ENCODE measurements at regions not wholly inside any gene's neighbourhood (a gene's known extent, or its start where the extent isn't known, plus 50 kb on each side); places are given as distances from the start of the nearest gene placed in this dataset.
"Not testable (repeated sequence)": the region's sequence is repeated elsewhere in the genome, so short reads cannot be mapped to it uniquely, and the experiment has no call there.

DNA sequence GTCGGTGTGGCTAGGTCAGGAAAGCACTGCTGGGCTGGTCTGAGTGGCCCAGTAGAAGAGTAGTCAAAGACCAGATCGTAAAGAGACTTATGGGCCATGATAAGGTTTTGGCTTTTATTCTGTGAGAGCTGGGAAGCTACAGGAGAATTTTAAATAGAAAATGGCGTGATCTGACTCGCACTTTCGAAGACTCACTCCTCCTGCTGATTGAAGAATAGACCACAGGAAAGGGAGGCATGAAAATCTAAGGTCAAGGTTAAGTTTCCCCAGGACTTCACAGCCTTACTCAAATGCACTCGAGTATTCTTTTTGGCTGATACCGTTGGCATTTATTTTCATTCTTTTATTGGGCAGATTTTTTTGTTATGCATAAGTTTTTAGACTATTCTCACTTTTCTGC lies 231.4 kb upstream of the ANKRD50 start:
- DNase-seq (ENCODE audit: low read depth in 2 of 2): no peak

DNA sequence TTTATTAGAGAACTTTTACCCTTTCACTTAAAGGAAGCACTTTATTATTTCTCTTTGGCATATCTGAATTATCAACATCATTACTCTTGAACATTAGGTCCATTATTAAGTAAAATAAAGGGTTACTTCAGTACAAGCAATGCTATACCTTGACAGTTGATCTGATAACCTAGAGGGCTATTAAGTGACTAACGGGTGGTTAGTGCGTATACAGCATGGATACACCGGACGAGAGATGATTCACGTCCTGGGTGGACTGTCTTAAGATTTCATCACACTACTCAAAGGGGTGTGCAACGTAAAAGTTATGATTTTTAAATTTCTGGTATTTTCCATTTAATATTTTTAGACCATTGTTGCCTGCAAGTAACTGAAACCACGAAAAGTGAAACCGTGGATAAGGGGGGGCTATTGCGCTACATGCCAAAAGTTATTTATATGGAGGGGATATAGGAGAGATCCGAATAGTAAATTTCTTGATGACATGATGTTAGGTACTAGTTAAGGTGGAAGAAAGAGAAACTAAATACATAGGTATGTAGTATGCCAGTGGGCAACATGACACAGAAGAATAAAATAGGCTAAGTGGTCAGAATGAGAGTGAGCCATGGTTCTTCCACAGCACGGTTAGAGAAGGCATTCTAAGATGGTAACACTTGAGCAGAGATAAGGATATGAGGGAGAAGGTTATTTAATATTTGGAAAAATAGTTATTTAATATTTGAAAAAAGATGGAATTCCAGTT lies 230.8 kb upstream of the ANKRD50 start:
- DNase-seq (ENCODE audit: low read depth in 2 of 2): peak in 1 of 2 donors; percentile 81

DNA sequence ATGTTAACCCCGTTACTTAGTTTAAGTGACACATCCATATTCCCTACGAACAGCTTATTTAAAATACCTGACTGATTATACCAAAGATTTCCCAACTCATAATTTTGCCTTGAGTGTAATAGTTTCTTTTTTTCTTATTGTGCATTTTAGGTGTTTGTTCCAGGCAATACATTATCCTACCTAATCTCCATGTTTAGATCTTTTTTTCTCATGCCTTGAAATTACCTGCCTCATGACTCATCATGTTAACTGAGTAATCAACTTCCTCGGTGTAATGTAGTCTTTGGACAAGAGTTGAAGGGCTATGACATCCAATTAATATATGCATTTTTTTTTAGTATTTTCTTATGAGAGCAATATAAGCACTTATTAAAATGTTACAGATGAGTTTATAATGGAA lies 228.7 kb upstream of the ANKRD50 start:
- peak; percentile 36 to 80 for DNase-seq (ENCODE audit: low read depth in 2 of 2)

DNA sequence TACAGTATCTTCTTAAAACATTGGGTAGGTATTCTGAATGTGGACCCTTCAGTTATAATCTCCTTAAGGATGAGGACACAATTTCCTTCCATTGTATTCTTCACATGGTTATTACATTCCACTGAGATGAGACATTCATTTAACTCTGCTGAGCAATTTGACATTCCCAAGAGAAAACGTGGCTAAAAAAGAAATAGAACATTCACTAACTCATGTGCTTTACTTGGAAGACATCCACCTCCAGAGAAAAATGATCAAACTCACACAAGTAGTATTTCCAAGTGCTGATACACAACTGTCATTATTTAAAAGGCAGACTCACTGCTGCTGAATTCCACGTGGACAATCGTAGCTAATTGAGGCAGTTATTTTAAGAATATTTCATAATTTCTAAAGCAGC lies 227.9 kb upstream of the ANKRD50 start:
- DNase-seq (ENCODE audit: low read depth in 2 of 2): peak; percentile 33 to 98

DNA sequence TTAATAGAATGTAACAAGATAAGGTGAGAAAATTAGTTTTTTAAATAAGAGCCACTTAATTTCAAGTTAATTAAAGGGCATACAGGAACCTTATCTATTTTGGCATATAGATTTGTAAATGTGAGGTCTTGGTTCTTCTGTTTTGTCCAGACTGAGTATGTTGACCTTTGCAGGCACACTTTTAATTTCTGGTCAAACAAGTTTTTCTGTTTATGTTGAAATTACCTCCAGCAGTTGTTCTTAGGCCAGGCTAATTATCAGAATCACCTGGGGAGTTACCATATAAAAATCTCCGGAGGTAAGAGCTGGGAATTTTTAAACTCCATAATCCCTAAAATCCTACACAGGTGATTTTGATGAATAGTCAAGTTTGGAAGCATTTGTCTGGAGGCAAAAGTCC lies 227.4 kb upstream of the ANKRD50 start:
- no peak for DNase-seq (ENCODE audit: low read depth in 2 of 2)

DNA sequence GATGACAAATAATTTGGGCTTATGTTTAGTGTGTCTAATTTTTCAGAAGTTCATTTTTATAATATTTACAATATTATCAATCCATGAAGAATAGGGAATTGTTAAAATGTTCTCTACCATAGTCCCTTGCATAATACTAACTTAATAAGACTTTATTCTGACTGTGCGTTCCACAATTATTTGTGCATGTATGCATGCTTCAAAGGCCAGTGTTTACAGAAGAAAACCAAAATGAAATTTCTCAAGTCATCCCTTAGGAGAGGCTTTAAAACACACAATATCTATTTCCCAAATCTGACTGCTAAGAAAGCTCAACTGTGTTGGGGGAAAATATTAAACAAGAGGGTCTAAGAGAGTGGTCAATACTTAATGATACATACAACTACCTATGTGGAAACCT lies 226.3 kb upstream of the ANKRD50 start:
- no peak for DNase-seq (ENCODE audit: low read depth in 2 of 2)

DNA sequence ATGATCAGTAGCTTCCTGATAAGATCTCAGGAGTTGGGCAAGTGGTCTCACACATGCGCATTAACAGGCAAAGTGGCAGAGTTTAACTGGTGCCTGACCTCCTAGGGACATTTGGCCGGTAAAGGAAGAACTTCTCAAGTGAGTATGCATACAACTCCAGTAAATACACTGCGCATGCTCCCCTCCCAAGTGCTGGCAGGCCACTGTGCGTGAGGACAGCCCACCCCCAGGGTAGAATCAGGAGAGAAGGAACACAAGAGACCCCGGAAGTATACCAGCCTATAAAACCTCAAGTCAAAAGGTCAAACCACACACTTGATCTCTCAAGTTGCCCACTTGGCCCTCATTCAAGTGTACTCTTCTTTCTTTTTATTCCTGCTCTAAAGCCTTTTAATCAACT lies 225.5 kb upstream of the ANKRD50 start:
- DNase-seq (ENCODE audit: low read depth in 2 of 2): no peak

DNA sequence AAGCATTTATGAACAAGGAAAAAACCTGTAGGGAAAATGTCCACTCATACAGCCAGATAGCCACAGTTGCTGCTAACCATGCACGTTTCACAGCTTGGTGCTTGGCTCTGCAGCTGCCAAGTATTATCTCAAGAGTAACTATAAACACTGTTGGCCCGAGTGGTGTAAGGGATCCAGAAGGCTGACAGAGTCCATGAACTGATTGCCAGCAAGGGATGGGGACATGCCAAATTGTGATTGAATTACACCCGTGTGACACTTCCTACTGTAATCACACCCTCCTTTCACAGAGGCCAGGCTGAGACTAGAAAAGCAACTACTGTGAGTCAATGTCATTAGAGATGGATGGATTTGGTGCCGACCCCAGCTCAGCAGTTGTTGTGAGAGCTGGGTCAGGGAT lies 223.9 kb upstream of the ANKRD50 start:
- peak; percentile 5 to 30 for DNase-seq (ENCODE audit: low read depth in 2 of 2)

DNA sequence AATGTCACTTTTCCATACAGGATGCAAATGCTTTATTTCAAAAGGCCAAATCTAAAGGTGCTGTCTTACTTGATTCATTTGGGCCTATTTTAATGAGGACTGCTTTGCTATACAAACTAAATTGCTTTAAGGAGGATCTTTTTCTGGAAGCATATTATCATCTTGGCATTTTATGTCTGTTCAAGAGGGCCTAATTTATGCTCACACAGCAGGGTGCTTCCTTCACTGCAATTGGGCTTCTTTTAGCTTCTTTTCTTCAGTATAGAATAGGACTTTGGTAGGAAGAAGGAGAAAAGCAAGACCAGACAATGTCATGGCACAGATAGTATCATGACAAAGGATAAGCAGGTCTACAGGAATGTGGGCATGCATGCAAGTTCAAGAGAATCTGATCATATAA lies 222.4 kb upstream of the ANKRD50 start:
- no peak for DNase-seq (ENCODE audit: low read depth in 2 of 2)

DNA sequence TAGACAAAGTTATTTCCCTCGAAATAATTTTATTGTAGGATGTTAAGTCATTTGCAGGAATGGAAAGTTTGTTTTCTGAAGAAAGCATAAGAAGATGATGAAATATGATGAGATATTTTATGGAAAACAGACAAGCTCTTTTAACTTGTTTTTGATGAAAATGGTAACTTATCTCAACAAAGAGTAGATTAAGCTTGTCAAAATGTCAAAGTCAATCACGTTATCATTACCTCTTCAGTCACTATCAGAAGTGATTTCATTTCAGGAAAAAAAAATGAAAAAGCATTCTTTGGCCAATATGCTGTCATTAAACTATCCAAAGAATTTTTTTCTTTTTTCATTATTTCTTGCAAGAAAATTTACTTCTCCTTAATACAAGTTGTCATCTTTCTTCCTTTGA lies 221.0 kb upstream of the ANKRD50 start:
- no peak for DNase-seq (ENCODE audit: low read depth in 2 of 2)

DNA sequence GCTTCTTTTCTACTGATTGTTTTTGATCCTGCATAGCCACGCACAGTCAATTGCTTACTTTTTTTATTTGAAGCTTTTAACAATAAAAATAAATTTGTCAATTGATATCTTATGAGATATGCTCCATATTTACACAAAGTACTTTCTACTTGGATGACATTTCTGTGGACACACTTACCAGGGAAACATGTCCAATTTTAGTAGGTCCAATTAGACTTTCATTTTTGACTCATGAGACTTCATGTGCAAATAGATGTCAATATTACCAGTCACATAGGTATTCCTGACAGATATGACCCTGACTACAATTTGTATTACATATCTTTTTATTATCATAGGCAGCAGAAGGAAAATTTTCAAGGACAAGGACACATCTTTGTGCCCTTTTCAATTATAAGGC lies 219.9 kb upstream of the ANKRD50 start:
- DNase-seq (ENCODE audit: low read depth in 2 of 2): no peak

DNA sequence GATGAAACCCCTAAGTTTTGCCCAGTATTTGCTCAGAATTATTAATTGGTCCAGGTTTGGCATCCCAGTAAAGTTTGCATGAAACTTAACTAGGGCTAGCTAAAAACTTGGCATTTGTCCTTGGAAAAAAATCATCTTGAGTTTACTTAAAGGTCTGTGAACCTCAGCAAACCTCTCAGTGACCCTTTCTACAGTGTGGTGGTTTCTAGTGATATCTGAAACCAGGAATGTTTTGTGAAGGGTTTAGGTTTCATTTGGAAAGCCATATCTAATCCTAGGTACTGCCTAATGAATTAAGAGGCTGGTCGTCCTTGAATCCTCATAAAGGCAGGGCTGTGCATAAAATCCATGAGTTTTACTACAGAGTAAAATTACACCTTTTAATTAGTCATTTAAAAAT lies 218.5 kb upstream of the ANKRD50 start:
- DNase-seq (ENCODE audit: low read depth in 2 of 2): no peak

DNA sequence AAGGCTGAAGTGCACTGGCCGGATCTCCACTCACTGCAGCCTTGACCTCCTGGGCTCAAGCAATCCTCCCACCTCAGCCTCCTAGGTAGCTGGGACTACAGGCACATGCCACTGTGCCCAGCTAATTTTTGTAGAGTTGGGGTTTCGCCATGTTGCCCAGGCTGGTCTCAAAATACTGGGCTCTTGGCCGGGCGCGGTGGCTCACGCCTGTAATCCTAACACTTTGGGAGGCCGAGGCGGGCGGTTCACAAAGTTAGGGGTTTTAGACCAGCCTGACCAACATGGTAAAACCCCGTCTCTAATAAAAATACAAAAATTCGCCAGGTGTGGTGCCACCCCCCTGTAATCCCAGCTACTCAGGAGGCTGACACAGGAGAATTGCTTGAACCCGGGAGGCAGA lies 210.2 kb upstream of the ANKRD50 start:
- DNase-seq (ENCODE audit: low read depth in 2 of 2): not testable (repeated sequence)

DNA sequence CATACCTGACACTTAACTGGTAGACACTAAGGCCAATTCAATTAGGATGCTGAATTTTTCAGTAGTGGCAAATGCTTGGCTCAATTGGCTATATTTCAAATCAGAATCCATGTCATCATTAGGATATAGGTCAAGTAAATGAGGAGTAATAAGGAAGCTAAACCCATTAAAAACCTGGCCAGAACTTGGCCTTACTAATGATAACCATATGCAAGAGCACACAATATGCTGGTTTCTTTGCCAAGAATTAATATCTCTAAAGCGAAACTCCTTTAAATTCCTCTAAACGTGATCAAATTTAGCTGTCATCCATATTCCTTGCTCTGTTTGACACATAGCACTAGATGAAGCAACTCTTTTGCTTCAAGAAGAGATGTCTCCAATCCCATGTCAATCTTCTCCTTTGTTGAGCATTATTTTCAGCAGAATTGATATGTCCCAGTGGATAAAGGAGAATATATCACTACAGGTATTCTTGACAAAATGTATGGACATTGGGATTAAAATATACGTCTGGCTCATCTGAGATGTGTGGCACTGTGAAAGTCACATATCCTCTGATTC lies 206.1 kb upstream of the ANKRD50 start:
- no peak for DNase-seq (ENCODE audit: low read depth in 2 of 2)

DNA sequence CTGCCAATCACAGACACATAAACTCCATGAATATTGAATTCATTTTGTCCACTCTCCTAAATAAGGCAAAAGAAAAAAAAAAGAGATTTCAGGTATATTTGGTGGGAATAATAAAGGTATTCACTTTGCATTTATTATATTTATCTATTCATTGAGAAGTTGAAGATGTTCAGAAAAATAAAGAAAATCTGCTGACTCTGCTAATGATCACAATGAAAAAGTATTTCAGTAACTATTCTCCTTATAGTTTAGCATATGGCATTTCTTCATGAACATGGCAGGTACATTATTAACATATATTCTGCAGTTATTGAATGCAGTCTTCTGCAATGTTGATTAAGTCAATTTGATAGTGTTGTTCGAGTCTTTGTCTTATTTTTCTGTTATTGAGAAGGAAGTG lies 202.5 kb upstream of the ANKRD50 start:
- DNase-seq (ENCODE audit: low read depth in 2 of 2): no peak

DNA sequence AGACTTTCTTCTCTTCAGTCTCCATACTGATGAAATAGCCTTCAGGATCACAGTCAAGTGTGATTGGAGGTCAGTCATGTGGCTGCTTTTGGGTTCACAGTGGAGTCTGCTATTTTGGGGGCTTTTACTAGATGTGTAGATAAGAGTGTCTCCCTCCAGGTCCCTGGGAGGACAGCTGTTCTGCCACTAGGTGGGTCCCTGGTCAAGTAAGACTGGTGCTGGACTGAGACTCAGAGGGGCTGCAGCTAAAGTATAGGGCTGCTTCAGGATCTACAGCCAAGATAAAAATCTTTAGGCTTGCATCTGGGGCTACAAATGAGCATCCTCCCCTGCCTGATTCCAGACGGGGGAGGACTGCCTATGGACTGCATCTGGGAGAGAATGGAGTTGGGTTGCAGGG lies 200.7 kb upstream of the ANKRD50 start:
- DNase-seq (ENCODE audit: low read depth in 2 of 2): no peak

DNA sequence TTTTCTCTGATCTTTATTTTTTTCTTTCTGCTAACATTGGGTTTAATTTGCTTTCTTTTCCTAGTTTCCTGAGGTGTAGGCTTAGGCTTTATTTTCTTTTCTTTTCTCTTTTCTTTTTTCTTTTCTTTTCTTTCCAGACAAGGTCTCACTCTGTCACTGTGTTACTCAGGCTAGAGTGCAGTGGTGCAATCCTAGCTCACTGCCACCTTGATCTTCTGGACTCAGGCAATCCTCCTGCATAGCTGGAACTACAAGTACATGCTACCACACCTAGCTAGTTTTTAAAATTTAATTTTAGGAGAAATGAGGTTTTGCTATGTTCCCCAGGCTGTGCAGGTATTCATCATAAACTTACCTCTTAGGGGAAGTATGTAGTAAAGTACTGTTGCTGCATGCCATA lies 197.8 kb upstream of the ANKRD50 start:
- no peak for DNase-seq (ENCODE audit: low read depth in 2 of 2)

DNA sequence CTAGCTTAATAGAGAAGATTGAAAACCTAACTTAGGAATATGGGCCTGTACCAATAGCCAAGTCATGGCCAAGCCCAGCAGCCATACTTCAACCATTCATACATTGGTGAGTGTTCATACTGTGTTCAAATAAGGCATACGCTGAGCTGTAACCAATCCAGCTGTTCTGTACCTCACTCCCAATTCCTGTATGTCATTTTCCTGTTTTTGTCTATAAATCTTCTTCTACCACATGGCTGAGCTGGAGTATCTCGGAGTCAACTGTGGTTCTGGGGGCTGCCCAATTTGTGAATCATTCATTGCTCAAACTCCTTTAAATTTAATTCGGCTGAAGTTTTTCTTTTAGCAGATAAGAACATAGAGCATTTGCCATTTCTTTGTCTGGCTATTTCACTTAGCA lies 195.3 kb upstream of the ANKRD50 start:
- peak; percentile 1 to 17 for DNase-seq (ENCODE audit: low read depth in 2 of 2)

DNA sequence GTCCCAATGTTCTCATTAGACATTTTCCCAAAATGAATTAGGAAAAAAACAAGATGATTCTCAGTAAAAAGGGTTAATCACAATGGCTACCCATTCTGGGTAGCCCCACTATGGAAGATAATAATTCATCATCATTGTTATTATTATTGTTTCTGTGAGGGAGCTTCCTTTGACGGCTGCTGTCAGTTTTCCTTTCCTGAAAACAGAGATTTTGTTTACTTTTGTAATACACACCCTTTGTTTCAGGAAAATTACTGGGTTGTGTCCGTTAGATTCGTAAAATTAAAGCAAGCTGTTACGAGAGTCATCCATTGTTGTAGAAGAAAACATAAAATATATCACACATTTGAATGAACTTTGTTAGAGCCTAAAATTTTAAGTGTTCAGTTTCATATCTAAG lies 192.9 kb upstream of the ANKRD50 start:
- peak in 1 of 2 donors; percentile 60 for DNase-seq (ENCODE audit: low read depth in 2 of 2)

DNA sequence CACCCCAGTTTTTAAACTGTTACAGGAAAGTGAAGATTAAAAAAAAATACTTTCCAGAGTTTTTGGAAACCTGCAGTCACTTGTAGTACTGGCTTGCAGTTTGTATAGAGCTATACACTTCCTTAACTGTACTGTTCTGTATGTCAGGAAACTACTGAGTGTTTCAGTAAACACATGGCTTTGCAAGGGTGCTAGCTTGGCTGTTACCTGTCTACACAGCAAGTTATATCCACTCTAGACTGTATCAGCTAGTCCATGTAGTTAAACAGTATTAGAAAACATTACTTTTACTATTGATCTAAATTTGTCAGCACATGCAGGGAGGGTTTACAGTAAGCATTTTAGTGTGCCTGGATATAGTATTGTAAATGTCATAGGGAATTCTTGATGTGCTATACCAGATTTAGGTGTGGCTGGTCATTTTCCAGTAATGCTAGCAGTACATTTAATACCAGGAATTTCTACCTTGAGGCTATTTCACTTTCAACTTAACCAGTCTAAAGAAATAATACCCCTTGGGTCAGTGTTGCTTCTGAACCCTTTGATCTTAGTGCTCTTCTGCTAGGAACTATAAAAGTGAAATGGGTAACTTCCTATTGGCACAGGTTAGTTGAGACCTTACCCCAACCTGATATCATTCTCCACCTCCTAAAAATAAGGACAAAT lies 192.3 kb upstream of the ANKRD50 start:
- peak in 1 of 2 donors; percentile 22 for DNase-seq (ENCODE audit: low read depth in 2 of 2)

DNA sequence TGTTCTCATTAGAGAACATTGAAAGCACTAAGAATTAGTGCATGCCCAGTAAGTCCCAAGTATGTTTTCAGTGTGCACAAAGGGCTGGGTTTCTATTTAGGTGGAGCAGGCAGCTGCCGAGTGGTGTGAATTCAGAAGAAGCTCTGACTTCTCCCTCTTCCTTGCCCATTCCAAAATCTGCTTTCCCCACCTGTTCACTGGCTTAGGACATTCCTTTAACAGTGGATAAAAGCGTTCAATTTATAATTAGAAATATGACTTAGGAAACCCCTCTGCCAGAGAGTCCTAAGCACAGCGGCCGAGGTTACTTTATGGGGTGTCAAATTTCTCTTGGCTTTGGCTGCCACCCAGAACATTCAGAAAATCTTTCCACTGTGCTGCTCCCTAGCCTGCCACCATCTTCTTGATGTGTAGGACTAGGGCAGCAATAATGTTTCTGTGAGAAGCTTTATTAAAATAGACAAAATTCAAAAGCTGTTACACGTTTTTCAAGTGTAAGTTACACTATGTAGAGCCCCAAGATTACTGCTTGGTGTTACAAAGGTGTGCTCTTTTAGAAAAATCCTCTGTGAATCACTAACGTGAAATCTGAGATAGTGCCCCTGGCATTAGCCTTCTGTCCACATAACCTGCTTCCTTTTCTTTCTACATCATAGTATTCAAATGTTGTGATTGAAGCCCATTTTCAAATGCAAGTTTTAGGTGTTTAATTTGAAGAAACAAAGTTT lies 191.6 kb upstream of the ANKRD50 start:
- DNase-seq (ENCODE audit: low read depth in 2 of 2): peak; percentile 56 to 74

DNA sequence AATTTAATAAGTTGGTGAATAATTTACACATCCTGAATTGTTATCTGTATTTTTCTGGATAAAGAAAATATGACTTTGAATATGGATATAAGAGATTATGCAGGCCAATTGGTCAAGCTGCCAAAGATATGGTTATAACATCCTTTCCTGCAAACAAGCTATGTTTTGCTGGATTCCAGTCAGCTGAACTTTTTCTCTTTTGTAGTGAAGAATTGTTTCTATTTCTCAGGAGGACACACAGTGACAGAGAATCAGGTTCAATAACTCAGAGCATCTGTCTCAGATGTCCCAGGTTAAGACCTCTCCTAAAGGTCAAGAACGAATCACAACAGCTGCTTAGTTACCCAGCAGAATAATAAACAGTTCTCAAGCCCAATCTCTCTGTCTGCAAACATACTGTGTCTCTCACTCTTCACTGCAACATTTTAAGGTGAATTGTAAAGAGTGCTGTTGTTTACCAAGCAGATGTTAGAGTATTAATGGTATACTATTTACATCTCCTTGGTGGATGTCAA lies 189.5 kb upstream of the ANKRD50 start:
- DNase-seq (ENCODE audit: low read depth in 2 of 2): peak in 1 of 2 donors; percentile 20

Measured in lung microvascular endothelial cell (primary cell).